ENCODE measurements at regions not wholly inside any gene's neighbourhood (a gene's known extent, or its start where the extent isn't known, plus 50 kb on each side); places are given as distances from the start of the nearest gene placed in this dataset.
"Not testable (repeated sequence)": the region's sequence is repeated elsewhere in the genome, so short reads cannot be mapped to it uniquely, and the experiment has no call there.

GRCh38 chr14:105893686-105894085, 367.3 kb downstream of the TMEM121 start:
- not testable (repeated sequence) for DNase-seq

- no peak for DNase-seq
These were observed 368.0 kb downstream of the TMEM121 start for GRCh38 chr14:105894125-105894977.

- DNase-seq = no peak
These were observed 368.8 kb downstream of the TMEM121 start for GRCh38 chr14:105894978-105895881.

- not testable (repeated sequence) for DNase-seq
These were observed 369.8 kb downstream of the TMEM121 start for GRCh38 chr14:105896206-105896605.

- DNase-seq = not testable (repeated sequence)
These were observed 370.8 kb downstream of the TMEM121 start for GRCh38 chr14:105896961-105897724.

GRCh38 chr14:105897725-105898113, 371.3 kb downstream of the TMEM121 start:
- DNase-seq = no peak

- DNase-seq = no peak
These were observed 372.2 kb downstream of the TMEM121 start for GRCh38 chr14:105898482-105899010.

GRCh38 chr14:105899071-105899641, 372.8 kb downstream of the TMEM121 start:
- DNase-seq = no peak

GRCh38 chr14:105899657-105900397, 373.4 kb downstream of the TMEM121 start:
- no peak for DNase-seq

GRCh38 chr14:105900398-105901160, 374.2 kb downstream of the TMEM121 start:
- DNase-seq = no peak

- no peak for DNase-seq
These were observed 374.8 kb downstream of the TMEM121 start for GRCh38 chr14:105901226-105901625.

GRCh38 chr14:105902131-105902898, 375.9 kb downstream of the TMEM121 start:
- DNase-seq = no peak

GRCh38 chr14:105902899-105903165, 376.4 kb downstream of the TMEM121 start:
- DNase-seq = not testable (repeated sequence)

GRCh38 chr14:105903971-105904370, 377.6 kb downstream of the TMEM121 start:
- no peak for DNase-seq

GRCh38 chr14:105904379-105904778, 378.0 kb downstream of the TMEM121 start:
- DNase-seq = no peak

- DNase-seq = no peak
These were observed 379.1 kb downstream of the TMEM121 start for GRCh38 chr14:105905456-105905855.

- no peak for DNase-seq
These were observed 380.9 kb downstream of the TMEM121 start for GRCh38 chr14:105907276-105907675.

- no peak for DNase-seq
These were observed 381.6 kb downstream of the TMEM121 start for GRCh38 chr14:105908006-105908405.

GRCh38 chr14:105908481-105908911, 382.1 kb downstream of the TMEM121 start:
- DNase-seq = no peak
